IMR-90 (cell line): ENCODE measurements at regions not wholly inside any gene's neighbourhood (a gene's known extent, or its start where the extent isn't known, plus 50 kb on each side); places are given as distances from the start of the nearest gene placed in this dataset.
A peak's percentile ranks its signal among the peaks of the same experiment; 100 is the strongest.

ENCODE experiments used
- ATAC-seq: fragments of 200-7000 bp; cut with Tn5 transposase; 2 replicates; pipeline ENCODE4 v1.9.1; 2020; ENCODE audit warnings: low read depth, mild to moderate bottlenecking, moderate library complexity
- BruUV-seq: library from RNA; stranded (reverse); fragments of 400-500 nt; replicated peaks from 2 replicates; lab custom pipeline; 2021; lab: Mats Ljungman, UMichigan
- CTCF ChIA-PET: fragments of 300-600 bp; formaldehyde crosslinking; extraction: SDS; loops from one replicate; lab custom pipeline; 2021; ENCODE audit warnings: antibody characterized with exemption; lab: Yijun Ruan, JAX
- POLR2A ChIA-PET: fragments of 300-600 bp; sonication (Branson Sonifier 250); formaldehyde crosslinking; loops from one replicate; lab custom pipeline; 2022; ENCODE audit warnings: antibody characterized with exemption; ENCODE audit not compliant: unreplicated experiment; lab: Charles Lee
- DNase-seq: peaks from one replicate; pipeline ENCODE4 v3.0.0; 2013
- H2AFZ ChIP-seq: replicated peaks from 2 replicates; pipeline ENCODE3; 2013; ENCODE audit warnings: low read length, mild to moderate bottlenecking; ENCODE audit not compliant: poor library complexity
- H2AK5ac ChIP-seq: 2 replicates; pipeline ENCODE4 v1.6.1; 2013; ENCODE audit warnings: low read depth, low read length, inconsistent platforms
- H2AK9ac ChIP-seq: replicated peaks from 2 replicates; pipeline ENCODE3; 2013; ENCODE audit warnings: mild to moderate bottlenecking, low read depth, low read length, moderate library complexity; ENCODE audit not compliant: poor library complexity
- H2BK120ac ChIP-seq: 2 replicates; pipeline ENCODE4 v1.6.1; 2013; ENCODE audit warnings: low read depth, low read length, inconsistent platforms
- H2BK15ac ChIP-seq: 3 replicates; pipeline ENCODE4 v1.6.1; 2013; ENCODE audit warnings: low read depth, low read length, inconsistent platforms
- H2BK20ac ChIP-seq: 2 replicates; pipeline ENCODE4 v1.6.1; 2013; ENCODE audit warnings: low read depth, mild to moderate bottlenecking, inconsistent platforms, low read length, moderate library complexity
- H2BK5ac ChIP-seq: 2 replicates; pipeline ENCODE4 v1.6.1; 2013; ENCODE audit warnings: mild to moderate bottlenecking, low read depth, low read length, inconsistent platforms; ENCODE audit not compliant: poor library complexity, severe bottlenecking
- H3K14ac ChIP-seq: replicated peaks from 2 replicates; pipeline ENCODE4 v1.6.1; 2013; ENCODE audit warnings: low read depth, low read length, inconsistent platforms
- H3K18ac ChIP-seq: 2 replicates; pipeline ENCODE4 v1.6.1; 2013; ENCODE audit warnings: low read depth, low read length, control low read depth
- H3K23ac ChIP-seq: 2 replicates; pipeline ENCODE4 v1.6.1; 2013; ENCODE audit warnings: low read depth, low read length, inconsistent platforms
- H3K27ac ChIP-seq: 2 replicates; pipeline ENCODE4 v1.5.1; 2013; ENCODE audit warnings: mild to moderate bottlenecking, control low read depth, low read length; ENCODE audit not compliant: insufficient read depth
- H3K27me3 ChIP-seq: 2 replicates; pipeline ENCODE4 v1.6.1; 2013; ENCODE audit warnings: low read length; ENCODE audit not compliant: control insufficient read depth, insufficient read depth
- H3K36me3 ChIP-seq: 2 replicates; pipeline ENCODE4 v1.6.1; 2013; ENCODE audit warnings: low read length, mixed read lengths; ENCODE audit not compliant: control insufficient read depth, insufficient read depth
- H3K4ac ChIP-seq: 2 replicates; pipeline ENCODE4 v1.6.1; 2013; ENCODE audit warnings: low read depth, low read length, inconsistent platforms
- H3K4me1 ChIP-seq: 2 replicates; pipeline ENCODE4 v1.6.1; 2013; ENCODE audit warnings: low read length, mixed read lengths; ENCODE audit not compliant: control insufficient read depth, insufficient read depth
- H3K4me2 ChIP-seq: 2 replicates; pipeline ENCODE4 v1.6.1; 2013; ENCODE audit warnings: low read depth, mild to moderate bottlenecking, control low read depth, low read length, moderate library complexity
- H3K4me3 ChIP-seq: 2 replicates; pipeline ENCODE4 v1.5.1; 2013; ENCODE audit warnings: low read depth, mild to moderate bottlenecking, control low read depth, low read length, moderate library complexity; ENCODE audit not compliant: insufficient read depth
- H3K56ac ChIP-seq: 2 replicates; pipeline ENCODE4 v1.6.1; 2013; ENCODE audit warnings: low read length, inconsistent platforms; ENCODE audit not compliant: insufficient read depth; ENCODE audit errors: extremely low read depth
- H3K79me1 ChIP-seq, 2 experiments: 2 replicates each; pipeline ENCODE4 v1.6.1; 2013; ENCODE audit warnings: low read length in 2 of 2, inconsistent platforms in 1 of 2, low read depth in 1 of 2
- H3K9ac ChIP-seq: 2 replicates; pipeline ENCODE4 v1.6.1; 2013; ENCODE audit warnings: low read depth, low read length, control low read depth
- H3K9me1 ChIP-seq: 2 replicates; pipeline ENCODE4 v1.6.1; 2013; ENCODE audit warnings: low read length, inconsistent platforms; ENCODE audit not compliant: insufficient read depth
- H3K9me3 ChIP-seq: 2 replicates; pipeline ENCODE4 v1.6.1; 2013; ENCODE audit warnings: low read length; ENCODE audit not compliant: control insufficient read depth, insufficient read depth
- H4K20me1 ChIP-seq: 2 replicates; pipeline ENCODE4 v1.6.1; 2013; ENCODE audit warnings: low read length, inconsistent platforms; ENCODE audit not compliant: insufficient read depth
- H4K5ac ChIP-seq: 2 replicates; pipeline ENCODE4 v1.6.1; 2013; ENCODE audit warnings: mild to moderate bottlenecking, low read depth, low read length, control low read depth
- H4K8ac ChIP-seq, 2 experiments: 2 replicates each; pipeline ENCODE4 v1.6.1; 2013; ENCODE audit warnings: low read depth in 2 of 2, low read length in 2 of 2, control low read depth in 1 of 2, inconsistent platforms in 1 of 2
- H4K91ac ChIP-seq: 2 replicates; pipeline ENCODE4 v1.6.1; 2013; ENCODE audit warnings: low read depth, low read length, inconsistent platforms; ENCODE audit not compliant: insufficient read depth
- CHD1 ChIP-seq: IDR thresholded peaks from 2 replicates; pipeline ENCODE4 v1.6.1; 2012; ENCODE audit warnings: low read depth, low read length, improper control_type of control experiment
- MAFK ChIP-seq: IDR thresholded peaks from 2 replicates; pipeline ENCODE4 v1.6.1; 2012; ENCODE audit warnings: low read depth, low read length, improper control_type of control experiment
- MAZ ChIP-seq: IDR thresholded peaks from 2 replicates; pipeline ENCODE4 v1.6.1; 2012; ENCODE audit warnings: low read depth, mild to moderate bottlenecking, low read length, improper control_type of control experiment, moderate library complexity, borderline replicate concordance
- POLR2A ChIP-seq: IDR thresholded peaks from 2 replicates; pipeline ENCODE4 v1.6.1; 2012; ENCODE audit warnings: mild to moderate bottlenecking, low read depth, low read length
- WGBS, 2 experiments: methylation state at CpG; one replicate each; pipeline versions ENCODE4 v1.1.5 to v1.1.7; 2013; ENCODE audit warnings: missing lambda C conversion rate in 2 of 2; ENCODE audit not compliant: insufficient read length in 1 of 2; ENCODE audit errors: extremely low coverage in 2 of 2; 5-methylcytosine and 5-hydroxymethylcytosine counted together
- dilution Hi-C: fragments of 300-500 bp; cut with HindIII; formaldehyde crosslinking; loops from one replicate; pipeline ENCODE4 v1.14.3; 2018; ENCODE audit warnings: low sequenced_read_pairs; ENCODE audit not compliant: unreplicated experiment
- in situ Hi-C: fragments of 300-500 bp; cut with MboI; formaldehyde crosslinking; loops from 3 replicates; pipeline ENCODE4 v1.14.3; 2019; ENCODE audit warnings: low sequenced_read_pairs, inconsistent platforms, mixed read lengths
- intact Hi-C: fragments of 100-400 bp; cut with micrococcal nuclease; formaldehyde crosslinking; loops from 2 replicates; pipeline ENCODE4 v1.10.0; 2022
- TF ChIP-seq, protein P1 (sequence below): conservative IDR thresholded peaks from 2 replicates; pipeline ENCODE4 v1.5.1; 2012; ENCODE audit warnings: mild to moderate bottlenecking, low read depth, low read length, improper control_type of control experiment

DNA sequence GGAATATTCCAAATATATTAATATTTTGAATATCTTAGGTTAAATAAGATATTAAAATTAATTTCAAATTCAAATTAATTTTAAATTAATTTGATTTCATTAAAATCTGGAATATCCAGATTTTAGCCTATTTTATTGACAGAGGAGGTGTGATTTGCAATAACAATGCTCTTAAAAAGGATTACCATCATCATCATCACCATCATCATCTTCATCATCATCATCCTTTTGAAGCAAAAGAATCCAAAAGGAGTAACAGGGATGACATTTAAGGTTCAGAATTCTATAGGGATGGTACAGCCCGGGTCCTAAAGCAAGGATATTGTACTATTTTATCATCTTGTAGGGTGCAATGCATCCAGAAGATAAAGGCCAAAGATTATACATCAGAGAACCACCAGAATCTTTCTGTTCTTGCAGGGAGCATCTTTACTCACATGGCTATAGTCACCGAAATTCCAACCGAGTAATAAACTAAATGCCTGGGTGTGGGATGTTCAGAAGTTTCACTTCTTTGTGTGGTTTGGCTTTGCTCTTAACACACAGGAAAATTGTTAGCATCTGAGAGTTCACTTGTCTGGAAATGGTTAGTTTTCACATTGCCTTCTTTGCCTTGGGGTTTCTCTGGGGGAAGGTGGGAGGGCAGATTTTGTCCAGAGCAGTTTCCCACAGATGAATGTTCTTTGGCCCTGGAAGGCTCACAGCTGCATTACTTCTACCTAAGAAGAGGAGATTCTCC lies 99.1 kb upstream of the ITGA6 start:
- Histone ChIP-seq H3K36me3 (no peaks in the 10 kb centered on the region), H3K4ac (no peak overlapping the region), H3K9ac (no peak overlapping the region), H2BK15ac (no peak overlapping the region), H2AFZ (no peak overlapping the region), H2BK5ac (no peak overlapping the region), H3K56ac (no peak overlapping the region), H4K8ac (no peak overlapping the region), H3K4me1 (peaks cover 5% of the 10 kb centered on the region; the same call in 1 of the 2 replicates), H3K23ac (no peak overlapping the region), H3K9me1 (peaks cover 2% of the 10 kb centered on the region; the same call in 1 of the 2 replicates), H2BK120ac (no peak overlapping the region), H2AK9ac (no peak overlapping the region), H3K79me1 (no peaks in the 10 kb centered on the region), H4K5ac (no peak overlapping the region), H3K9me3 (no peaks in the 10 kb centered on the region), H3K27ac (no peak overlapping the region), H2AK5ac (no peak overlapping the region), H3K18ac (no peak overlapping the region), H3K4me2 (no peak overlapping the region), H2BK20ac (no peak overlapping the region), H3K27me3 (no peaks in the 10 kb centered on the region), H4K20me1 (no peaks in the 10 kb centered on the region), H3K4me3 (no peak overlapping the region), H3K14ac (no peak overlapping the region), H4K91ac (no peak overlapping the region)
- dilution Hi-C loops = no loop called here
- ChIA-PET POLR2A (no interaction called here), CTCF (no interaction called here)
- in situ Hi-C loops = no loop called here
- ATAC-seq = no peak
- peak; percentile 19 for DNase-seq
- TF ChIP-seq, protein P1, sequence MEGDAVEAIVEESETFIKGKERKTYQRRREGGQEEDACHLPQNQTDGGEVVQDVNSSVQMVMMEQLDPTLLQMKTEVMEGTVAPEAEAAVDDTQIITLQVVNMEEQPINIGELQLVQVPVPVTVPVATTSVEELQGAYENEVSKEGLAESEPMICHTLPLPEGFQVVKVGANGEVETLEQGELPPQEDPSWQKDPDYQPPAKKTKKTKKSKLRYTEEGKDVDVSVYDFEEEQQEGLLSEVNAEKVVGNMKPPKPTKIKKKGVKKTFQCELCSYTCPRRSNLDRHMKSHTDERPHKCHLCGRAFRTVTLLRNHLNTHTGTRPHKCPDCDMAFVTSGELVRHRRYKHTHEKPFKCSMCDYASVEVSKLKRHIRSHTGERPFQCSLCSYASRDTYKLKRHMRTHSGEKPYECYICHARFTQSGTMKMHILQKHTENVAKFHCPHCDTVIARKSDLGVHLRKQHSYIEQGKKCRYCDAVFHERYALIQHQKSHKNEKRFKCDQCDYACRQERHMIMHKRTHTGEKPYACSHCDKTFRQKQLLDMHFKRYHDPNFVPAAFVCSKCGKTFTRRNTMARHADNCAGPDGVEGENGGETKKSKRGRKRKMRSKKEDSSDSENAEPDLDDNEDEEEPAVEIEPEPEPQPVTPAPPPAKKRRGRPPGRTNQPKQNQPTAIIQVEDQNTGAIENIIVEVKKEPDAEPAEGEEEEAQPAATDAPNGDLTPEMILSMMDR = no peak
- TF ChIP-seq POLR2A (no peak), MAFK (no peak), MAZ (no peak), CHD1 (no peak)
- intact Hi-C loops = no loop called here
- BruUV-seq = no TSS peak
- no CpG with 5 or more reads among the region's 3 CpGs for WGBS, 2 experiments
